HG03469 (cell line): ENCODE measurements at regions not wholly inside any gene's neighbourhood (a gene's known extent, or its start where the extent isn't known, plus 50 kb on each side); places are given as distances from the start of the nearest gene placed in this dataset.
"Not testable (repeated sequence)": the region's sequence is repeated elsewhere in the genome, so short reads cannot be mapped to it uniquely, and the experiment has no call there.

ENCODE experiments used
- ATAC-seq: cut with Tn5 transposase; IDR thresholded peaks from one replicate; pipeline ENCODE4 v1.9.1; 2021; ENCODE audit warnings: mild to moderate bottlenecking, moderate library complexity, moderate number of reproducible peaks; ENCODE audit not compliant: unreplicated experiment

DNA sequence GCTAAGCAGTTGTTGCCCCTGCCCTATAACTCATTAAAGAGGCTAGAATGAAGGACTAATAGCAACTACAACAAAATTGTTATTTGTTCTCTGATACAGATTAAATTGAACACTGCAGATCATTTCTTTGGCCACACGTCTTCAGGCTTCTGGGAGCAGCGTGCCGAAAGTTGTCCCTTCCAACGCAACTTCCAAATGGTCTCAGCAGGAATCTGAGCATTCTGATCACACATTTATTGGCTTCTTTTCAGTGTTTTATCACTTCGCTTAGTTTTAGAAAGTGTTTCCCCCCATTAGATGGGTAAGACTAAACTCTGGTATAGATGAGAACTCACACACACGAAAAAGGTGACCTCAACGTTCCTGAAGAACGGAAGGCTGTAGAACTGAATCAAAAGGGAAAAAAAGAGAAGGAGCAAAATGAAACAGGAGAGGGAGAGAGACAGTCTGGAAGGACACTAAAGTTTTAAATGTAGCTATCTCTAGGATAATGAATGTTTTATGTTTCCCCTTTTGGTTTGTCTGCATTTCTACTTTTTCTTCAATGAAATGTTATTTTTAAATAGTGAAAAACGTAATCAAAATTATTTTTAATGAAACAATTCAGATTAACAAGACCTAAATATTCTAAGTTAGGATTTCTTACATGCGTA is 336.5 kb downstream of the RRAGC start:
- ATAC-seq, result no peak

DNA sequence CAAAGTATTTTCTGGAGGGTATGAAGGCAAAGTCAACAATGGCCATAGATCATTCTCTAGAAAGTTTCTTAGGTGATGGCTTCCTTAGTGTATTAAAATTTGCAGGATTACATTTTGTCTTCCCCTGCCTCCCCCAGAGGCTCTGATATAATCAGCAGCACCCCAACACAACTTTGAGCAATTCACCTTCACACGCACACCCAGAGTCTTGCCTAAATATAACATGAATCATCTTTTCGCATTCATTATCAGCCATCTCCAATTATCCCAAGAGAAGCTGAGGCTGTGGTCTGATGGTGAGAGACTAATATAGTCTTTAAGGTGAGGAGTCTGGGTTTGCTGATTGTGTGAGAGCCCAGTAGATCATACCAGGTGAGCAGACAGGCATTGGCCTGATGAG is 343.0 kb downstream of the RRAGC start:
- no peak for ATAC-seq

DNA sequence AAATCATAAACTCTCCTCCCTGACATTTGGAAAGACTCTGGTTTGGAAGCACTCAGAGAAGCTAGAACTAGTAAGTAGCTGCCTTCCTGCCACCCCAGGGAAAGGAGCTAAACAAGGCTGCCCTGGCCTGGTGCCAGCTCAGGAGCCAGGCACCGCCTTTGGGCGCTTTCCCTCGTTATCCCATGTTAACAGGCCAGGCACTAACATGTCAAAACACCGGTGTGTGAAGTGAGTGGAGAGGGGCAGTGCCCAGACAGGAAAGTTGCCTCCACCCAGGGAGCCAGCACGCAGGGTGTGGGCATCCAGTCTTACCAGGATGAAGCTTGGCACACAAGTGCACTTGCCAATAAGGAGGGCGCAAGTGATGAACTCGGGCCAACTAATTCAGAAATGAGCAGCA is 346.8 kb downstream of the RRAGC start:
- no peak for ATAC-seq

DNA sequence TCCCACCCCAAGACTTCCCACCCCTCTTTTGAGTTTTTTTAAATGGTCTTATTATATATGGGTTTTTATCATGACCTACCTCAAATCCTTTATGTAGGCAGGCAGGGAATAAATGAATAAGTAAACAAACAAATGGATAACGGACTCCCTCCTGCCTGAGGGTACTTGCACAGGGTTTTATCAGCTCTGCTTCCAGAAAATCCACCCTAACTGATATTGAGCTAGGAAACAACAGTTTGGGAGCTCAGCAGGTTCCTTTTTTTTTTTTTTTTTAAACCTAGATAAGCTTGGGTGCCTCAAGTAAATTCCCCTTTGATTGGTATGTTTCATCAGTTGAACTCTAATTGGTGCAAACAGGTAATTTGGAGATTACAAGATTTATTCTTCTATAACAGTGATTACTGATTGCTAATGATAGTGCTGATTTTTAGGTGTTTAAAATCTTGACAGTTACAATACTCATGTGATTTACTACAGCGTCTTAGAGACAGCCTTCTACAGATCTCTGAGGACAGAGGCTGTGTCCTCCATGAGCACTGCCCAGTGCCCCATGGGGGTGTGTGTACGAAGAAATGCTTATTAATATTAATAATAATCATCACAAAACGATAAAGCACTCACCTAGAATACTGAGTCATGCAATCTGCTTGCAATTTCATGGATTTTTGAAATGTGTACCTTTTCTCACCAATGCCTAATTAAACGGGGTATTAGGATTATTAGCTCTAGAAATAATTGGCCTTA is 347.4 kb downstream of the RRAGC start:
- no peak for ATAC-seq

DNA sequence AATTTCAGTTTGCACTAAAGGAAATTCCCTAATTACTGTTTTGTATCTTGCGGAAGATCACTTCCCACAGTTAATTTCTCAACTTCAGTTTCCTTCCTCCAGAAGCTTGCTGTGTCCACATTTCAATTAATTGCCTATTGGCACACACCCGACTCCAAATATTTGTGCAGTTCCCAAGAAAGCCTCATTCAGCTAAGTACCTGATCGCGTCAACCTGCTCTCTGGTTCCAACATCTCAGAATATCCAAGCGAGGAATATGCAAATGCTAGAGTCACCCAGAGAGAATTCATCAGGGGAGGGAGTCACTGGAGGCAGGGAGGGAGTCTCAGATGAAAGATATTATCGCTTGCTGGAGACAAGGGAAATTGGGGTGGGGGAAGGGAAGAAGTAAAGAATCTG is 351.3 kb downstream of the RRAGC start:
- ATAC-seq, result no peak

DNA sequence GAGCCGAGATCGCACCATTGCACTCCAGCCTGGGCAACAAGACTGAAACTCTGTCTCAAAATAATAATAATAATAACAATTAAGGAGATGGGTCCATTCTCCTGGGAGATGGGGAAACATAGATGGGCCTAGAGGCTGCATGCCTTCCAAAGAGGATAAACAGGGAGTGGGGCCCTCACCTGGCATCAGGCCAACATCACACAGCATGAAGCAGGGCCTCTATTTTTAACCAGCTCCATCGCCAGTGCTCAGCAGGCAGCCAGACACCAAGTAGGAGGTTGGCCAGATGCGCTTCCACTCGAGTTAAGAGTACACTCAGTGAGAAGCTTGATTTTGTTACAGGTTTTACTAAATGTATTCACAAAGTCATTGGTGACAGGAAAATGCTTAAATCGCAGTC is 352.0 kb downstream of the RRAGC start:
- ATAC-seq, result no peak

DNA sequence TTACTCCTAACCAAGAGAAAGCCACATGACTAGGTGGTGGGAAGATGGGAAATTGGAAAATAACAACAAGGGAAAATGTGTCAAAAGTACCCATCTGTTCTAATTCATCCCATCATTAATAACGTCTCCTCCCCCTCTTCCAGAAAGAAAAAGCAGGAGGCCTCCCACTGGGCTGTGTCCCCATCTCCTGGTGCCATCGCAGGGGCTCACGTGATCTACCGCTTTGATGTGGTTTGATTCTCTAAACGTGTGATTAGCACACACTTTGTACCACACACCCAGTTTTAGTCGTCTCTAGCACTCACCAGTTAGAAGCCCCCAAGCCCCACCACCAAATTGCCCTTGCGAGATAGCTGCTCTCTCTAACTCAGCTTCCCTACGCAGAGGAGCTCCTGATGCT is 353.6 kb downstream of the RRAGC start:
- ATAC-seq, result no peak

DNA sequence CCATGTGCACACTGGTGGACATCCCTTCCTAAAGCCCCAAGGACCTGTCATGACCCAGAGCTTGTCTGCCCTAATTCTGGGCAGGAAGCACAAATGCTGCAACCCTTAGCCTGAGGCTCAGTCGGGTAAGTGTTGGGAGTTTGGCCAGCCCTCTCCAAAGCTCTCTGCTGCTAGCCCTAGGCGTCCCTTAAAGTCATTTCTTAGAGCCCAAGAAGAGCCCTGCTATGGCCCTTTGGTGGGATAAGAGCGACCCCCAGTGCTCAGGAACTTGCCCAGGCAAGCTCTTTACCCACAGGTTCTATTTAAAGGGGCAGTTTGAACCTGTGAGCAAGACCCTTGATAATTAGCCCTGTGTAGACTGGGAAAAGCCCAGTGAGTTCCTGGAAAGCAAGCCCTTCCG is 356.8 kb downstream of the RRAGC start:
- ATAC-seq, result no peak

DNA sequence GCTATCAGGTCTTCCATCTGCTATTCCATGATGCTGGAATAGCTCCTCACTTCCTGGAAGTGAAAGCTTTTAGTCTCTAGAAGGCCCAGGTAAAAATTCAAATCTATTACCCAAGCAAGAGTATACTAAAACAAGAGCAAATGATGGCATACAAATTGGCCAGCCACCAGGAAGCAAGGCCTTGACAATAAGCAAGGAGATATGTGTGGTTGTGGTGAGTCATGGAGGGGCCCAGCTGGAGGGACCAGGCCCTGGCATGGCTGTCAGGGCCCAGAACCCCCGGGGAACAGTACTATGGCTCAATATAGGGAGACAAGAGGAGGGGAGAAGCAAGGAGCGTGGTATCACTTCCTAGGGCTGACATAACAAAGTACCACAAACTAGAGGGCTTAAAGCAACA is 358.7 kb downstream of the RRAGC start:
- ATAC-seq, result no peak

DNA sequence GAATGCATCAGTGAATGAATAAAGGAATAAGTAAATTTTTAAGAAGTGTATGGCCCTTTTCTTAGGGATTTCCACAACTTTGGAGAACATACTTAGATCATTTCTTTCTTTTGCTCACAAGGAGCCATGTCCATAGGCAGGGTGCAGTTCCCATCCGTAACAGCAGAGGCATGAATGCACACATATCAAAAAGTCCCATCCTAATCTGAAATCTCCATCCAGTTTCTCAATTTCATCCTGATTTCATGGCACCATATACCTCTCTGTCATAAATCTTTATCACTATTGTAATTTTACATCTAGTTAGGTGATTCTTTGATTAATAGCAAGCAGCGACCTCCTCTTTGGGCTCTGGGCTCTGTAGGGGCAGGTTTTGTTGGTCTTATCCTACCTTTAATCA is 359.2 kb downstream of the RRAGC start:
- ATAC-seq, result no peak

DNA sequence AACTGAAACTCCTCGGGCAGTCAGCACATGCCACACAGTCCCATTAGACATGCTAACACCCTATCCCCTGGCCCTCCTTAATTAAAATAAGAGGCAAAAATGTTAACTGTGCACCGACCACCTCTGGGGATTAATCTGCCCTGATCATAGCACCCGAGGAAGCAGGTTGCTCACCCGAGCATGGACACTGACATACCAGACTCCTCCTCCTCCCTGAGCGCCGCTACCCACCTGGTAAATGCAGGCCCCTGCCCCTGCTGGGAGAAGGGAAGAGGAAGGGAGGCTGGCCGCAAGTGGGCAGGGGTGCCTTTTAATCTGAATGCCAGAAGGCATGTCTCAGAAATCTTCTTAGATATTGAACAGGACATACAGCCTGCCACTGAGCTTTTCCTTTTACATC is 360.9 kb downstream of the RRAGC start:
- ATAC-seq, result no peak

DNA sequence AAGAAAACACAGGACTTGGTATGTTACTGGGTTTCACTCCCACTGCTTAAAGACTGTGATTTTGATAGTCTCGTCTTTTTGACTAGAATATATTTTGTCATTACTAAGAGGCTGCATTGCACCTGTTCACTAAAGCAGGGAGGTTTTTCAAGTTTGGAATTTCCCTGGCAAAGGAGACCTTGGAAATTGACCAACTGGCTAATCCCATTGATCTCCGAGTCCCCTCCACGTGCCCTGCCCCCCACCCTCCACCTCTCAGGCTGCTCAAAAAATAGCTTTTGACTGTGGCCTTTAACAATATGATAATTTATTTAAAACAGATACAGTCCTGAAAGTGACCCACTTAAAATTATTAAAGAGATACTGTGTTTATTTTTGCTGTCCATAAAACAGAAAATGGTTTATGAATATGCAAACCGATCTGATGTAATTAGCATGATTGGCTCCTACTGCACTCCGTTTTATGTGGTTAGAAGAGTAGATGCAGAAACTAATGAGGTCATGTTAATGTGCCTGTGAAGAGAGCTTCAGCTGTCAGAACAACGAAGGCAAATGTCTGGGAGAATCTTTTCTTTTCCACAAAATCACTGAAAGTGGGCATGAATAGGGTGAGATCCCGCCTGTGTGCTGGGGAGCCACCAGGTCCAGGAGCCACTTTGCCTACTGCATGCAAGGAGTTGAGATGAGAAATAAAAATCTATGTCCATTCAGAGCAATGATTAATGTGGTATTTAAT is 361.5 kb downstream of the RRAGC start:
- ATAC-seq, result no peak

DNA sequence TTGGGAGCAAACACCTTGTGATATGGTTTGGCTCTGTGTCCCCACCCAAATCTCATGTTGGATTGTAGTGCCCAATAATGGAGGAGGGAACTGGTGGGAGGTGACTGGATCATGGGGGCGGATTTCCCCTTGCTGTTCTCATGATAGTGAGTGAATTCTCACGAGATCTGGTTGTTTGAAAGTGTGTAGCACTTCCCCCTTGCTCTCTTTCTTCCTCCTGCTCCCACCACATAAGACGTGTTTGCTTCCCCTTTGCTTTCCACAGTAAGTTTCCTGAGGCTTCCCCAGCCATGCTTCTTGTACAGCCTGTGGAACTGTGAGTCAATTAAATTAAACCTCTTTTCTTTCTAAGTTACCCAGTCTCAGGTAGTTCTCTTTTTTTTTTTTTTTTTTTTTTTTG is 366.3 kb downstream of the RRAGC start:
- ATAC-seq, result not testable (repeated sequence)

DNA sequence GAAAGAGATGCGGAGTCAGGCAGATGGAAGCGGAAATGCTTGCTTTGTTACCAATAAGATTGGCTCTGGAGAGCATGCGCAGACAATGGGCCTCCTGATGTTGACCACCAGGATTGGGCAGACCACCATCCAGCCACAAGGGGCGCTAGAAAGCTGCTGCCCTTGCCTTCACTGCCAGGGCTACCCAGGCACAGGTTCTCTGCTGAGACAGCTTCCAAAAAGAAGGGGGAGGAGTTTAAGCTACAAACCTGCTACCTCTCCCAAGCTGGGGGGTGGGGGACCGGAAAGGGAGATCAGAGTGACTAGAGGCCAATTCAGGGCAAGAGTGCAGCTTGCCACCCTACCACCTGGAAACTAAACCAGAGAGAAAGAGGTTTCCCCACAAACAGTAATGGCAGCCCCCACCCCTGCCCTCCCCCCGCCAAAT is 369.7 kb downstream of the RRAGC start:
- no peak for ATAC-seq

DNA sequence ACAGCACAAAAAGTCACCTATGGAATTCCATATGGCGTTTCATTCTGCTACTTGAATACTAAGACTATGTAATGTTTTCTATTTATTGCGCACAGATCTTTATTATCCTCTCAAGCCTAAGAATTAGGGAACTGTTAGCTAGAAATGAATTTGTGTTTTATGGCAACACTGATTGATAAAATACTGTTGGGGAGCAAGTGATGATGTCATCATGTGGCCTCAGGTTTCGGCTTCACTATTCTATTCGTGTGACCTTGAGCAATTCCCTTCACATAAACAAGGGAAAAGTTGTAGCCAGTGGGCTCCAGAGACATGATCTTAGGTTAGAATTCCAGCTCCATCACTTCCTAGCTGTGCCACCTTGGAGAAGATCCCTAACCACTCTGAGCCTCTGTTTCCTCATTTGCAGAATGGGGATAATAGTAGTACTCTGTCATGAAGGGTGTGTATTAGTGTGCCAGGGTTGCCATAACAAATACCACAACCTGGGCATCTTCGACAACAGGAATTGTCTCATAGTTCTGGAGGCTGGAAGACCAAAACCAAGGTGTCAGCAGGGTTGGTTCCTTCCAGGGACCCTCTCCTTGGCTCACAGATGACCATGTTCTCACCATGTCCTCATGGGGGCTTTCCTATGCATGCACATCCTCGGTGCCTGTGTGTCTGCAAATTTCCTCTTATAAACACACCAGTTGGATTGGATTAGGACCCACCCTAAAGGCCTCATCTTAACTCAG is 371.2 kb downstream of the RRAGC start:
- ATAC-seq, result no peak

DNA sequence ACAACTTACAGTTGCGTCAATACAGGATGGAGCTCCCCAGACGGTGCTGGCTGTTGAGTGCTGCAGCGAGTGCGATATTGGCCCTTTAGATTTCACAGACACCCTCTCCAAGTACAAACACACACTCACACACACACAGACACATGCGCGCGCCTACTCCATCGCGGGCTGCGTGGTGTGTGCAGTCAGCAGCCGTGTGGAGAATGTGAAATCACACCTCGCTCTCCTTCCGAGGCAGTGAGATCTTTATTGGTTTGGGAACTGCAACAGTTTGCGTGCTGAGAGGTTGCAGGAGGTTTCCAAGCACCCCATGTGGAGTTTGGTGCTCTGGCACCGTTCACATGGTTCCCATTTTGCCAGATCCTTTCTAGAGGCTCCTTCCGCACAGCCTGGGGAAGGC is 372.2 kb downstream of the RRAGC start:
- ATAC-seq, result no peak

DNA sequence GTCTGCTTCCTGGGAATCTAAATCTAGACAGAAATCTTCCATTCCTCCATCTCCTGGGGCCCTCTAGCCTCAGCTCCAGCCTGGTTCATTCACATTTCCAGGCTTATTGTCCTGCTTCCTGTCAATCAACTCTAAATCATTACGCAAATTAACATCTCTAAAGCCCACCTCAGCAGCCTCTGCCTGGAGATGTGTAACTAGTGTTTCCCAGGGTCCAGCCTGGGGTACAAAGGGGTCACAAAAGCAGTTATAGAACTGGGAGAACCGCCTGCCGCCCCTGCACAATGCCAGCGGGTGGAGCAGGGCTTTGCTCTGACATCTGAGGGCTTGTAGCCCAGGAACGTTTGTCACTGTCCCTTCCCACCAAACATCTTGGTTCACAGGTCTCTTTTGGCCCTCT is 373.5 kb downstream of the RRAGC start:
- no peak for ATAC-seq

DNA sequence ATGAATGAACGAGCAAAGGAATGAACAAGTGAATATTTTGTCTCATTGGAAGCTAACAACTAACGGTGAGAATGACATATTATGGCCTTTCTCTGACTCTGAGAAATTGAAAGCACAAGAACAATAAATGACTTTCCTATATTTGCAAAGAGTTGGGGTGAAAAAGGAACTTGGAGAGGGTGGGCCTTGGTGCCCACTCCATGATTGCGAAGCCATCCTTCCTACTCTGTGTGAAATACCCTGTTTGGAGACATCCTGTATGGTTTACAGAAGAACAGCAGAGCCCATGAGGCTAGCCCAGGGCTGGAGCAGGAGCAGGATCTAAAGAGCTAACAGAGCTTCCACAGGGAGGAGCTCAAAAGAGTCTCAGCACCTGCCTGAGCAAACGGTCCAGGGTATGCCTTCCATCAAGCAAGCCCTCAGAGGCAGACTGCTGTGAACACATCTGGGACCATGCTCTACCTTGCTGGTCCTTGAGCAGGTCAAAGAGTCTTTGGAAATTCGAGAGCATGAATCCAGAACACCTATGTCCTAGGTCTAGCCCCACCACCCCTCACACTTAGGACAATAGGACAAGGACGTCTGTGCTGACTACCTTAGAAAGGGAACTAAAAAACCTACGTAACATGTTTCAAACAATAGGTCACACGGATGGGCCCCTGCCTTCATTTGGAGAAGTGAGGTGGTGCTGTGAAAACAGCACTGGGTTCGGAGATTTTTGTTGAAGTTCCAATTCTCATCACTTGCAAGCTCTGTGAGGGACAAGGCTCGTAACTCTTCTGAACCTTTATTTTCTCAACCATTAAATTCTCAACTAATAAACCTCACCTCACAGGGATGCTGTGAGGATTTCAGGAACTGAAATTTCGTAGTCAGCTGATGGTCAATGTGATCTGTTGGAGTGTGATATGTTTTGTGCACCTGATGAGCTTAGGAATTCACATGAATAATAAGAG is 377.4 kb downstream of the RRAGC start:
- ATAC-seq, result no peak

DNA sequence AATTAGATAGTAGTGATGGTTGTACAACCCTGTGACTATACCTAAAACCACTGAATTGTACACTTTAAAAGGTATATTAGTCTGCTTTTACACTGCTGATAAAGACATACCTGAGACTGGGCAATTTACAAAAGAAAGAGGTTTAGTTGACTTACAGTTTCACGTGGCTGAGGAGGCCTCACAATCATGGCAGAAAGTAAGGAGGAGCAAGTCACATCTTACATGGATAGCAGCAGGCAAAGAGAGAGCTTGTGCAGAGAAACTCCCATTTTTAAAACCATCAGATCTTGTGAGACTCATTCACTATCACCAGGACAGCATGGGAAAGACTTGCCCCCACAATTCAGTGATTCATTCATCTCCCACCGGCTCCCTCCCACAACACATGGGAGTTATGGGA is 379.9 kb downstream of the RRAGC start:
- not testable (repeated sequence) for ATAC-seq

DNA sequence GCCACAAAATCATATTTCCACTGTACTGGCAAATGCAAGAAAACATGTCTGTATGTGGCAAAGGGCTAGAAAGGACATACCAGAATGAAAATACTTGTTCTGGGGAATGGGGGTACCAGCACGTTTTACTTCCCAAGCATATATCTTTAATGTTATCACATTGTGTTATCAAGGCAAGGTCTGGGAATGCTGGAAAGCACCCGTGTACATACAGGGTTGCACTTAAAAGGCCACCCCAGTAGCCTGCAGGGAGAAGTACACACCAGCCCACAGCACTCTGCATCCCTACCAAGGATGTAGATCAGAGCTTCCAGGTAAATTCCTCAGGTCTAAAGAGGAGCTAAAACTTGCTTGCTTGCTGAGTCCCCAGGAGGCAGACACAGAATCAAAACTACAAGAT is 381.8 kb downstream of the RRAGC start:
- no peak for ATAC-seq
